Fibroblast of the aortic adventitia (primary cell): ENCODE measurements at regions not wholly inside any gene's neighbourhood (a gene's known extent, or its start where the extent isn't known, plus 50 kb on each side); places are given as distances from the start of the nearest gene placed in this dataset.

Source experiments
- DNase-seq: peaks from one replicate; pipeline ENCODE4 v3.0.0-alpha.2; 2010; ENCODE audit warnings: low read depth
- H3K4me3 ChIP-seq: 2 replicates; pipeline ENCODE4 v1.5.1; 2011; ENCODE audit warnings: low read depth, mild to moderate bottlenecking, control low read depth, low read length, moderate library complexity
- CTCF ChIP-seq: IDR thresholded peaks from 2 replicates; pipeline ENCODE4 v1.5.1; 2011; ENCODE audit warnings: mild to moderate bottlenecking, low read length, control low read depth, inconsistent platforms; ENCODE audit not compliant: insufficient read depth

GRCh38 chr1:29632806-29633615, 396.7 kb downstream of the PTPRU start:
- H3K4me3 ChIP-seq = no peak overlapping the region
- TF ChIP-seq CTCF = no peak
- DNase-seq = no peak

- TF ChIP-seq CTCF = no peak
- no peak for DNase-seq
- no peak overlapping the region for H3K4me3 ChIP-seq
These were observed 395.8 kb downstream of the PTPRU start for GRCh38 chr1:29631836-29632805.

- DNase-seq = no peak
- no peak for TF ChIP-seq CTCF
These were observed 395.0 kb downstream of the PTPRU start for GRCh38 chr1:29631361-29631760.

GRCh38 chr1:29630756-29631155, 394.4 kb downstream of the PTPRU start:
- no peak for TF ChIP-seq CTCF
- H3K4me3 ChIP-seq = no peak overlapping the region
- no peak for DNase-seq

More at GRCh38 chr1:29631361-29631760, 395.0 kb downstream of the PTPRU start:
- H3K4me3 ChIP-seq = no peak overlapping the region

- DNase-seq = no peak
- H3K4me3 ChIP-seq = no peak overlapping the region
- no peak for TF ChIP-seq CTCF
These were observed 393.6 kb downstream of the PTPRU start for GRCh38 chr1:29629814-29630516.

GRCh38 chr1:29629401-29629800, 393.1 kb downstream of the PTPRU start:
- no peak for DNase-seq
- no peak overlapping the region for H3K4me3 ChIP-seq
- TF ChIP-seq CTCF = no peak
